ENCODE measurements at regions not wholly inside any gene's neighbourhood (a gene's known extent, or its start where the extent isn't known, plus 50 kb on each side); places are given as distances from the start of the nearest gene placed in this dataset.

GRCh38 chr16:47967374-47967773 lies 188.4 kb downstream of the ABCC12 start:
- no peak for DNase-seq

- DNase-seq = no peak
Observed at GRCh38 chr16:47966325-47966724, 189.5 kb downstream of the ABCC12 start.

DNA sequence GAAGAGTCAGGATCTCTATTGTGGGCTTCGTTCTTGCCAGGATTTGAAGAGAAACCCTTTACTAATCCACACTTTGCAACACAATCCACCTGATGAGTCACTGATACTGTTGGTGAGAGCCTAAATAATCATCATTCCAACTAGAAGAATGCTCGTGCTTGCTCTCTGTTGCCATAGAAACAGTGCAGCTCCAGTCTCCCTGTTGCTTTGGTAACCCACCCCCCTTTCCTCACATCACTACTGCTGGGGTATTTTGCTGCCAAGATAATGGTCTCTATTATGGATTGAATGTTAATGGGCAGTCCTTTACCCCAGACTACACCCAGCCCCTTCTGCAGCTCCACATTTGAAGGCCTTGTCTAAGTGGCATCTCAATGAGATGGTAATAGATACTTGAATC lies 190.4 kb downstream of the ABCC12 start:
- DNase-seq = no peak

GRCh38 chr16:47958726-47959125 lies 197.1 kb downstream of the ABCC12 start:
- DNase-seq = no peak

DNA sequence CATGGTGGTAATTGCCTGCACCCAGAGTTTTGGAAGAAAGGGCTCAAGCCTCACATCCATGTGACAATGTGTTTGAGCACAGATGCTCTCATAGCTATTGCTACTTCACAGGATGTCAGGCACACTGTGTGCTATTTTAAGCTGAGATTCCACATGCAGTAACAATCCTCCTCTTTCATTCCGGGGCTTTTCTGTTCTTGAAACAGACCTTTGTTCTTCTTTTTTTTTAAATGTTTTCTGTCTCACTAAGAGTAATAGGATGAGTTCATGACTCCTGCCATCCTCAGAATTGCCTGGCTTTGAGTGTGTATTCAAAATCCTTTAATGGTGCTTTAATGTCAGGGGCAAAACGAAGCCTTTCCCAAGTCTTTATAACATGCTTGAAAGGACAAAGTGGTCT lies 198.9 kb downstream of the ABCC12 start:
- DNase-seq = no peak

DNA sequence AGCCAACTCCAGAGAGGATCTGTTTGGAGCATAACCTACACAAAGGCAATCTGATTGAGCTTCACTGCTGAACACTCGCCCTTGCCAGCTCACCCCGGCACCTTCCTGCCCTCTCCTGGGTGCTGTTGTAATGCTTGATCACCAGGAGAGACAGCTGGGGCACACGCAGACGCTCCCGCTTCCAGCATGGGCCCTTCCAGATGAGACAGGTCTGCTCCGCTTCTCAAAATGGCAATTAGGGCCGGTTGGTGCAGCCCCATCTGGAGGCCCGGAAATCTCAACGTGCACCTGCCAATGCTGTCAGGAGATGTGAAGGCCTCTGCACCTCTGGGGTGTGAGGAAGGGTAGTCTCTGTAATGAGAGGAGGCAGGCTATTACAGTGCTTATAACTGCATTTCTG lies 206.1 kb downstream of the ABCC12 start:
- DNase-seq = no peak

DNA sequence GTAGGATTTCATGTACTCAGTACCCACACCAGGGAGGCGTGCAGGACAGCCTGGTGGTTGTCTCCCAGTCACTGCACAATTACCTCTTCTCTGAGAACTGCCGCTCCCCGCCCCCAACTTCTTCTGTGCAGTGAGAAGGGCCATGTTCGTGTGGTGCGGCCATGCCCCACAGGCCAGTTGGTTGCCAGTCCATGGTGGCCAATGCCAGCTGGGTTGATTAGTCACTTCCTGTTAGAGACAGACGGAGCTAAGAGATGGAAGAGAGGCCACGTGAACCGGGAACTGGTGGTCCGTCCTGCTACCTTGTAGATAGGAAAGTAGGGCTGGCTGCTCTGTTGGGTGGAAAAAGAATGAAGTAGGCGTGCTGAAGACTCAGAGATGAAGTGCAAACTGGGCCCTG lies 206.5 kb downstream of the ABCC12 start:
- DNase-seq = no peak

- DNase-seq = no peak
Observed at GRCh38 chr16:47947723-47948122, 208.1 kb downstream of the ABCC12 start.

GRCh38 chr16:47946092-47946491 lies 209.7 kb downstream of the ABCC12 start:
- no peak for DNase-seq

GRCh38 chr16:47944589-47944988 lies 211.2 kb downstream of the ABCC12 start:
- DNase-seq = no peak

- no peak for DNase-seq
Observed at GRCh38 chr16:47943235-47943634, 212.6 kb downstream of the ABCC12 start.

- no peak for DNase-seq
Observed at GRCh38 chr16:47940466-47940865, 215.3 kb downstream of the ABCC12 start.

- DNase-seq = no peak
Observed at GRCh38 chr16:47939680-47940079, 216.1 kb downstream of the ABCC12 start.

DNA sequence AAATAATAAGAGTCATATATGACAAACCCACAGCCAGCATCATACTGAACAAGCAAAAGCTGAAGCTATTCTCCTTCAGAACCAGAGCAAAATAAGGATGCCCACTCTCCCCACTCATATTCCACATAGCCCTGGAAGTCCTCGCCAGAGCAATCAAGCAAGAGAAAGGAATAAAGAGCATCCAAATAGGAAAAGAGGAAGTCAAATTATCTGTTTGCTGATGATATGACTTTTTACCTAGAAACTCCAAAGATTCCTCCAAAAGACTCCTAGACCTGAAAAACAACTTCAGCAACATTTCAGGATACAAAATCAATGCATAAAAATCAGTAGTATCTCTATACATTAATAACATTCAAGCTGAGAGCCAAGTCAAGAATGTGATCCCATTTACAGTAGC lies 217.5 kb downstream of the ABCC12 start:
- DNase-seq = no peak

DNA sequence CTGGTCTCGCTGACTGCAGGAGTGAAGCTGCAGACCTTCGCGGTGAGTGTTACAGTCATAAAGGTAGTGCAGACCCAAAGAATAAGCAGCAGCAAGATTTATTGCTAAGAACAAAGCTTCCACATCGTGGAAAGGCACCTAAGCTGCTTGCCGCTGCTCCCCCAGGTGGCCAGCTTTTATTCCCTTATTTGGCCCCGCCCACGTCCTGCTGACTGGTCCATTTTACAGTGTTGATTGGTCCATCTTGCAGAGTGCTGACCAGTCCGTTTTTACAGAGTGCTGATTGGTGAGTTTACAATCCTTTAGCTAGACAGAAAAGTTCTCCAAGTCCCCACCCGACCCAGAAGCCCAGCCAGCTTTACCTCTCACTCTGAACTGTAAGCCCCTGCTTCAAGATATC lies 227.8 kb downstream of the ABCC12 start:
- DNase-seq = no peak

GRCh38 chr16:47927330-47927729 lies 228.5 kb downstream of the ABCC12 start:
- no peak for DNase-seq

GRCh38 chr16:47925811-47926460 lies 229.9 kb downstream of the ABCC12 start:
- no peak for DNase-seq

DNA sequence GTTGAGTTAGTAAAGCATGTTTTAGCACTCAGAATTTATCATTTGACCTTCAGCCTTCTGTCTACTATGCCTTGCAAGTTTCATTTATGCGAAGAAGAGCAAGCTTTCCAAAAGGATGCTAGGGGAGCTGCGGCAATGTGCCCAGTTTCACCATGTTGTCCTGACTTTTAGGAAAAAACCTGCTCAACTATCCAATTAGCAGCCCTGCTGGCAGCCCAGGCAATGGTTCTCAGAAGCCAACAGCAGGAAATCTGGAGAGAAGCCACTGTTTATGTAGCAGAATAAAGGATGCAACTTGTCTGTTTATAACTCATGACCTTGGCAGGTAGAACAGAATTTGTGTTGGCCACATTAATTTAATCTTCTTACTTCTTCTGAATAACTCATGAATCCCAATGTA lies 230.8 kb downstream of the ABCC12 start:
- no peak for DNase-seq

DNA sequence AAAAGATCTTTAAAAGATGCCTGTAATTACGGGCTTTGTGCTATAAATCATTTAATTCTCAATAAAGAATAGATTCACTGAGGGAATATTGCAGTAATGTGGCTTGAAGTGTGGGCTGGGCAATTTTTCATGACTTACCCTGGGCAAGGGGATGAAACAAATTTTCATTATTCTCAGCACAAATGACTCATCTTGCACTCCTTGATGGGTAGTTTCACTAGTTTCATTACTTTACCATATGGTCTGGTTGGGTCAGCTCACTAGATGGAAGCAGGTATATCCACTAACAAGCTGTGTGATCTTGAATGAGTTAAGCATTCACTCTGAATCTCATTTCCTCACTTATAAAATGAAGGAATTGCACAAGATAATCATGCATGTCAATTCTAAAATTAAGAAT lies 234.3 kb downstream of the ABCC12 start:
- DNase-seq = no peak

GRCh38 chr16:47920709-47921108 lies 235.1 kb downstream of the ABCC12 start:
- DNase-seq = no peak

DNA sequence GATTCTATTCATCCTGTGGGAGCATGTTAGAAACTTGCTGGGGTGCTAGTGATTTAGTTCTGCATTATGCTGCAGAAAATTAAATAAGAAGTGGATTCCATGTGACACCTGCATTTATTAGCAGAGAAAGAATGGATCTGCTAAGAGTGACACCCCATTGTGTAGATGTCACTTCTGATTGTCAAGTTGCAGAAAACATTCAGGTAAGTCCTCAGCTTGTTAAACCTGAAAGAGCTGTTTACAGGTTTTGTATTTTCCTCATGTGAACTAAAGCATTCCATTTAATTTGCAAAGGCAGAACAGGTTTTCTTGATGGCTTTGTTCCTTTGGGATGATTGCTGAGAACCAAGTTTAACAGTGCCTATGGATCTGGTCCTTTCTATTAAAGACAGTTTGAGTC lies 238.7 kb downstream of the ABCC12 start:
- DNase-seq = no peak

GRCh38 chr16:47916266-47916665 lies 239.5 kb downstream of the ABCC12 start:
- DNase-seq = no peak

DNA sequence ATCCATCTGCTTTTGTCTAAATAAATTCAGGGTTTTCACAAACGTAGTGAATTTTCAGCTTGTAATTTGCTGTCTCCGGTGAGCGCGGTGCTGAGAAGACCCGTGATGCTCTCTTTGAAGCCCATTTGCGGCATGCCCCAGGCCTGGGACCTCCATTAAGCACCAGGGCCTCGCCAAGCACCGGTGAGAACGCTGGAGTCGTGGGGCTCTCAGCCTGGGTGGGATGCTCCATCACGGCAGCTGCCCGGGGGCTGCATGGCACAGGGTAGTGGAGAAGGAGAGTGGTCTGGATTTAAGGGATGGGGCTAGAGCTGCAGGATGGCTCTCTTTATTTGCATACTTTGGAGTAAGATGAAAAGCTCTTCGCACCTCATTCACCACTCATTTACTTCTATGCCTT lies 248.7 kb downstream of the ABCC12 start:
- DNase-seq = no peak

- no peak for DNase-seq
Observed at GRCh38 chr16:47905771-47906170, 250.0 kb downstream of the ABCC12 start.

DNA sequence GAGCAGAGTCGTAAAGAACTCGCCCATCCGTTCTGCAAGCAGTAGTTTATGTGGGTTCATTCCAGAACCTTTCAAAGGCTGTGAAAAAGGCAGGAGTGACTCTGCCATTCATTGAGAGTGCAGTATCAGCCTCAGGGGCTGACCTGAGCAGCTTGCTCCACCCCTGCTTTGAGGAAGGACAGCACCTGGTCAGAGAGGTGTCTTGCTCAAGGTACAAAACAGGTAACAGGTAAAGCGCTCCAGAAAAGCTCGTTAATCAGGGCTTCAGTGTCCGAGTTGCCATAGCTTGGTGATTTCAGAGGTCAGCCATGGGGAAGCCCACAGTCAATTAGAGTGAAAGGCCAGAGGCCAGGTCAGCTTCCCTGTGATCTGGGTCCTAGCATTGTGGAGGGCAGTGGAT lies 251.1 kb downstream of the ABCC12 start:
- DNase-seq = no peak

DNA sequence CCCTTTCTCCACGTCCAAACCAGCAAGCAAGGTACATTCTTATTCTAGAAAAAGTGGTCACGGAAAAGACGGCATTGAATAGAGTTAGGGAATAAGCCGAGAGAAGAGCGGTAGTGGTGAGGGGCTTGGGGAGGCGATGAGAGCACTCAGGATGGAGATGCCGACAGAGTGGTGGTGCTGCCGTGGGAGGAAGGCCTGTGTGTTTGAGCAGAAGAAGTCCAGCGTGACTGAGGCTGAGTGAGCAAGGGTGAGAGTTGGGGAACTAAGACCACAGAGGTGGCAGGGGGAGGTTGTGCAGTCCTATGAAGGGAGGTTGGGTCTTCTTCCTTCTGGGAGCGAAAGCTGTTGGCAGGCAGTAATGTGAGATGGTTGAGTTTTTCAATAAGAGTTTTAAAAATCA lies 252.3 kb downstream of the ABCC12 start:
- DNase-seq = no peak

Data from right forelimb (tissue), 1 donor.